ENCODE measurements at regions not wholly inside any gene's neighbourhood (a gene's known extent, or its start where the extent isn't known, plus 50 kb on each side); places are given as distances from the start of the nearest gene placed in this dataset.

DNA sequence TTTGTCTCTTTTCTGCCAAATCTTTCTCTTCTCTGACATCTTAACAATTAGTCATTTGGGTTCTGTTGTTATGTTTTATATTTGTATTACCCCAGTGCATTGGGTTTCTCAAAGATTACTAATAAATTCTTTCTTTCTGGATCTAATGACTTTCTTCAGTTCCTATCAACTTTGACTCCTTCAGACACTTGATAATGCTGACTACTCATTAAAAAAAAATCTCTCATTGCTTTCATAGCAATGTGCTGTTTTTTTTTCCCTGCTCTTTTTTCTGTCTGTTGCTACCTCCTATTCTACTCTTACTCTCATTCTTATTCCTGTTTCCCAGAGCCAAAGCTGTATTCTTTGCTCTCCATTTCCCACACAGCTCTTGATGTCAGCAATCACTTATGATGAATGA, 81.3 kb upstream of the MAP3K7 start:
- H2AFZ ChIP-seq (ENCODE audit: low read length) = no peak overlapping the region
- TF ChIP-seq CTCF (conservative IDR thresholded peaks at IDR 0.05) = no peak
- H3K79me2 ChIP-seq (ENCODE audit: insufficient read depth, low read length) = no peaks in the 10 kb centered on the region
- no peak overlapping the region for H3K18ac ChIP-seq (ENCODE audit: insufficient read length, low read depth, low read length)
- H3K9ac ChIP-seq (ENCODE audit: extremely low read depth, insufficient read length, low read length) = no peak overlapping the region
- Mint-ChIP-seq H3K27me3 (ENCODE audit: low read depth) (no peaks in the 10 kb centered on the region), H3K27ac (no peak overlapping the region), H3K36me3 (ENCODE audit: insufficient read depth in 1 of 3, low read depth in 3 of 3) (peaks cover 4 to 6% (median 5%) of the 10 kb centered on the region in 3 experiments; a peak in 5 of 7 replicates), H3K4me3 (no peak overlapping the region), H3K9me3 (peaks cover 4% of the 10 kb centered on the region in 2 experiments; a peak in 3 of 5 replicates), H3K4me1 (peaks cover 10 to 13% of the 10 kb centered on the region in 2 experiments)
- H2BK15ac ChIP-seq (ENCODE audit: low read depth, low read length) = no peak overlapping the region
- DNase-seq = no peak
- no peak overlapping the region for H4K91ac ChIP-seq (ENCODE audit: insufficient read length, low read depth, low read length)
- no peak overlapping the region for H3K14ac ChIP-seq (ENCODE audit: insufficient read depth, low read length)
- no peaks in the 10 kb centered on the region for H3K27me3 ChIP-seq (ENCODE audit: insufficient read depth, low read length)
- no peak overlapping the region for H3K56ac ChIP-seq (ENCODE audit: insufficient read length, low read depth, low read length)
- no peak overlapping the region for H2BK12ac ChIP-seq (ENCODE audit: insufficient read length, low read depth, low read length)
- no peak overlapping the region for H3T11ph ChIP-seq (ENCODE audit: low read length)
- no peak overlapping the region for H4K5ac ChIP-seq (ENCODE audit: insufficient read length, low read depth, low read length)
- no peak overlapping the region for H3K27ac ChIP-seq (ENCODE audit: insufficient read length, low read depth, low read length)
- no peak overlapping the region for H3K4ac ChIP-seq (ENCODE audit: low read depth, low read length)
- no peaks in the 10 kb centered on the region for H3K23me2 ChIP-seq (ENCODE audit: insufficient read length, low read depth, low read length, poor library complexity, severe bottlenecking)
- no peaks in the 10 kb centered on the region for H3K79me1 ChIP-seq (ENCODE audit: insufficient read depth, low read depth, low read length, poor library complexity, severe bottlenecking)
- H2BK5ac ChIP-seq (ENCODE audit: insufficient read length, low read length) = no peak overlapping the region
- peaks cover 3% of the 10 kb centered on the region for H3K9me3 ChIP-seq (ENCODE audit: control insufficient read depth, low read depth, low read length)
- H2AK5ac ChIP-seq (ENCODE audit: insufficient read length, low read length) = no peak overlapping the region
- no peak overlapping the region for H3K23ac ChIP-seq (ENCODE audit: insufficient read length, low read depth, low read length)
- no peak overlapping the region for H2BK120ac ChIP-seq (ENCODE audit: low read depth, low read length, poor library complexity, severe bottlenecking)
- no peak overlapping the region for H4K8ac ChIP-seq (replicated peaks; ENCODE audit: insufficient read length, low read depth, low read length)
- H2BK20ac ChIP-seq (ENCODE audit: low read depth, low read length, poor library complexity, severe bottlenecking) = no peak overlapping the region
- no peak overlapping the region for H3K4me2 ChIP-seq (ENCODE audit: insufficient read depth, insufficient read length, low read length)
- H4K20me1 ChIP-seq (ENCODE audit: control insufficient read depth, insufficient read depth, insufficient read length) = no peaks in the 10 kb centered on the region
- peaks cover 2% of the 10 kb centered on the region; the same call in 1 of the 2 replicates for H3K4me1 ChIP-seq (ENCODE audit: insufficient read depth, low read length)

All from H9 (cell line).